ENCODE measurements at regions not wholly inside any gene's neighbourhood (a gene's known extent, or its start where the extent isn't known, plus 50 kb on each side); places are given as distances from the start of the nearest gene placed in this dataset.

- peaks cover 9% of the 10 kb centered on the region for H3K27me3 Mint-ChIP-seq (ENCODE audit: insufficient read depth, unreplicated experiment)
- H3K9me3 Mint-ChIP-seq (ENCODE audit: unreplicated experiment), result no peaks in the 10 kb centered on the region
- BruUV-seq (replicated peaks), result no TSS peak
- Histone ChIP-seq H3K27me3 (replicated peaks; ENCODE audit: control insufficient read depth, insufficient read depth, low read length) (no peaks in the 10 kb centered on the region), H3K4me1 (no peaks in the 10 kb centered on the region), H3K9me3 (no peaks in the 10 kb centered on the region), H3K4me3 (ENCODE audit: low read depth, low read length) (no peak overlapping the region), H3K36me3 (ENCODE audit: control insufficient read depth, insufficient read depth, low read length) (no peaks in the 10 kb centered on the region)
- ChIA-PET CTCF (no interaction called here), POLR2A (no interaction called here)
- no peak overlapping the region for H3K4me3 Mint-ChIP-seq (ENCODE audit: unreplicated experiment)
- intact Hi-C loops (cut with micrococcal nuclease; ENCODE audit: unreplicated experiment), result no loop called here
- H3K27ac Mint-ChIP-seq (ENCODE audit: unreplicated experiment), result no peak overlapping the region
- DNase-seq, result no peak
- no peak for TF ChIP-seq CTCF (IDR thresholded peaks at IDR 0.05; ENCODE audit: insufficient read depth in 1 of 2, low read depth in 1 of 2, low read length in 1 of 2, severe bottlenecking in 1 of 2, unreplicated experiment in 1 of 2)
- no peaks in the 10 kb centered on the region for H3K36me3 Mint-ChIP-seq (ENCODE audit: insufficient read depth, unreplicated experiment)
- H3K4me1 Mint-ChIP-seq (ENCODE audit: low read depth, unreplicated experiment), result peaks cover 6% of the 10 kb centered on the region
Measured at GRCh38 chr14:58977366-58977765, 211.1 kb upstream of the DAAM1 start.

- Histone ChIP-seq H3K27me3 (replicated peaks; ENCODE audit: control insufficient read depth, insufficient read depth, low read length) (no peaks in the 10 kb centered on the region), H3K9me3 (no peaks in the 10 kb centered on the region), H3K4me1 (no peaks in the 10 kb centered on the region), H3K4me3 (ENCODE audit: low read depth, low read length) (no peak overlapping the region), H3K36me3 (ENCODE audit: control insufficient read depth, insufficient read depth, low read length) (no peaks in the 10 kb centered on the region)
- TF ChIP-seq CTCF (IDR thresholded peaks at IDR 0.05; ENCODE audit: insufficient read depth in 1 of 2, low read depth in 1 of 2, low read length in 1 of 2, severe bottlenecking in 1 of 2, unreplicated experiment in 1 of 2), result no peak
- H3K27ac Mint-ChIP-seq (ENCODE audit: unreplicated experiment), result no peak overlapping the region
- no peak for DNase-seq
- H3K36me3 Mint-ChIP-seq (ENCODE audit: insufficient read depth, unreplicated experiment), result no peaks in the 10 kb centered on the region
- POLR2A ChIA-PET, result no interaction called here
- intact Hi-C loops (cut with micrococcal nuclease; ENCODE audit: unreplicated experiment), result no loop called here
- peaks cover 9% of the 10 kb centered on the region for H3K27me3 Mint-ChIP-seq (ENCODE audit: insufficient read depth, unreplicated experiment)
- H3K9me3 Mint-ChIP-seq (ENCODE audit: unreplicated experiment), result no peaks in the 10 kb centered on the region
- peaks cover 6% of the 10 kb centered on the region for H3K4me1 Mint-ChIP-seq (ENCODE audit: low read depth, unreplicated experiment)
- no peak overlapping the region for H3K4me3 Mint-ChIP-seq (ENCODE audit: unreplicated experiment)
- CTCF ChIA-PET, result no interaction called here
- BruUV-seq (replicated peaks), result no TSS peak
Measured at GRCh38 chr14:58978343-58978742, 210.1 kb upstream of the DAAM1 start.

GRCh38 chr14:58979325-58979724 lies 209.1 kb upstream of the DAAM1 start:
- Mint-ChIP-seq H3K4me3 (ENCODE audit: unreplicated experiment) (no peak overlapping the region), H3K9me3 (ENCODE audit: unreplicated experiment) (no peaks in the 10 kb centered on the region), H3K27me3 (ENCODE audit: insufficient read depth, unreplicated experiment) (peaks cover 9% of the 10 kb centered on the region), H3K36me3 (ENCODE audit: insufficient read depth, unreplicated experiment) (no peaks in the 10 kb centered on the region), H3K27ac (ENCODE audit: unreplicated experiment) (no peak overlapping the region), H3K4me1 (ENCODE audit: low read depth, unreplicated experiment) (peaks cover 6% of the 10 kb centered on the region)
- Histone ChIP-seq H3K27me3 (replicated peaks; ENCODE audit: control insufficient read depth, insufficient read depth, low read length) (no peaks in the 10 kb centered on the region), H3K9me3 (no peaks in the 10 kb centered on the region), H3K36me3 (ENCODE audit: control insufficient read depth, insufficient read depth, low read length) (no peaks in the 10 kb centered on the region), H3K4me1 (no peaks in the 10 kb centered on the region), H3K4me3 (ENCODE audit: low read depth, low read length) (no peak overlapping the region)
- intact Hi-C loops (cut with micrococcal nuclease; ENCODE audit: unreplicated experiment), result no loop called here
- ChIA-PET POLR2A (no interaction called here), CTCF (no interaction called here)
- BruUV-seq (replicated peaks), result no TSS peak
- DNase-seq, result no peak
- TF ChIP-seq CTCF (IDR thresholded peaks at IDR 0.05; ENCODE audit: insufficient read depth in 1 of 2, low read depth in 1 of 2, low read length in 1 of 2, severe bottlenecking in 1 of 2, unreplicated experiment in 1 of 2), result no peak
